ENCODE measurements at regions not wholly inside any gene's neighbourhood (a gene's known extent, or its start where the extent isn't known, plus 50 kb on each side); places are given as distances from the start of the nearest gene placed in this dataset.

DNA sequence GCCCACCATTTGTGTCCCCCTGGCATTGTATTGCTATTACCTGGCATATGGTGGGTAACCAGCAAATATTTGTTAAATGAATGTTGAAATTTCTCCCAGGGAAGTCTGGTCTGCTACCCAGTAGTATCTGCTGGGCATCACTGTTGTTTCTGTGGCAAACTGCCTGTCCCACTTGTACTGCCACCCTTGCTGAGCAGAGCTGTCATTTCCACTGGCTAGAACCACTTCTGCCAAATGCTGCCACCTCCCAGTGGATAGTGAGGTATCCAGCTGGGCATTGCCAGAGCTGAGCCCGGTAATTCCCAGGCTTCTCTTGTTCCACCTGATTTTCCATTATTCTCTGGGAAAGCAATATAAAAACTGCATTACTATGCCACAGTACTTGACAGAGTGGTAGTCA lies 186.7 kb upstream of the NOCT start:
- TF ChIP-seq EZH2phosphoT487 (IDR thresholded peaks at IDR 0.05; ENCODE audit: insufficient read depth, low read depth) (no peak), EZH2 (IDR thresholded peaks at IDR 0.05; ENCODE audit: insufficient read depth, poor library complexity, severe bottlenecking) (no peak)

Data from GM23248 (cell line).